HCT116 (cell line): ENCODE measurements at regions not wholly inside any gene's neighbourhood (a gene's known extent, or its start where the extent isn't known, plus 50 kb on each side); places are given as distances from the start of the nearest gene placed in this dataset.

Source experiments
- CTCF ChIP-seq, 3 experiments: fragments of 200-600 bp in 1 of 3; sonication (generic) in 1 of 3; IDR thresholded peaks in 2 of 3; conservative IDR thresholded peaks in 1 of 3; 2 replicates each; pipeline ENCODE4 v1.5.1; 2012 to 2017; ENCODE audit warnings: low read depth in 2 of 3, low read length in 2 of 3, antibody characterized with exemption in 1 of 3, borderline replicate concordance in 1 of 3, control low read depth in 1 of 3, mild to moderate bottlenecking in 1 of 3, mixed read lengths in 1 of 3, mixed run types in 1 of 3, moderate library complexity in 1 of 3; ENCODE audit not compliant: insufficient read depth in 1 of 3
- EZH2 ChIP-seq: fragments of 200-600 bp; sonication (generic); IDR thresholded peaks from 2 replicates; pipeline ENCODE4 v1.6.1; 2017; ENCODE audit warnings: antibody characterized with exemption, mixed run types
- POLR2A ChIP-seq: IDR thresholded peaks from 2 replicates; pipeline ENCODE4 v1.7.0; 2011; ENCODE audit warnings: borderline replicate concordance; ENCODE audit not compliant: insufficient read depth, insufficient read length; ENCODE audit errors: extremely low read depth
- SIN3A ChIP-seq: IDR thresholded peaks from 2 replicates; pipeline ENCODE4 v1.6.1; 2012; ENCODE audit warnings: low read depth
- SRF ChIP-seq: IDR thresholded peaks from 2 replicates; pipeline ENCODE4 v1.6.1; 2012; ENCODE audit warnings: low read depth

DNA sequence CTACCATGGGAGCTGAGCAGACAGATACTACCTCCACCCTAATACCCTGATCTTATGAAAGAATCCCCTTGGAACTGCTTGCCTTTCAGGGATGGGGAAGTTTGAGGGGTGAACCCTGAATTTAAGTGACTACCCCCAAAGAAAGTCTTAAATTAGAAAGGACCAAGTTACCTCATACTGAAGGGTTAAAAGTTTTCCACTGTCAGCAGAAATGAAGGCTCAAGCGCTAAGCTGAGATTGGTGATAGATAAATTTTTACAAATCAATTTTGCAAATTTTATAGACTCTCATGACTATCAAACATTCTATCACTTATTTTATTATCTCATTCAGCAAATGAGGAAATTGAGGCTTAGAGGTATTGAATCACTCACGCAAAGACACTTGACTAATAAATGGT lies 233.2 kb upstream of the THSD7B start:
- TF ChIP-seq CTCF (IDR thresholded peaks at IDR 0.05 in 2 of 3, conservative IDR thresholded peaks at IDR 0.05 in 1 of 3; ENCODE audit: borderline replicate concordance in 1 of 3, insufficient read depth in 1 of 3, low read depth in 2 of 3, low read length in 2 of 3) = no peak
- no peak for TF ChIP-seq EZH2
- no peak for TF ChIP-seq POLR2A
- TF ChIP-seq SRF = no peak
- TF ChIP-seq SIN3A = no peak
